ENCODE measurements at regions not wholly inside any gene's neighbourhood (a gene's known extent, or its start where the extent isn't known, plus 50 kb on each side); places are given as distances from the start of the nearest gene placed in this dataset.

DNA sequence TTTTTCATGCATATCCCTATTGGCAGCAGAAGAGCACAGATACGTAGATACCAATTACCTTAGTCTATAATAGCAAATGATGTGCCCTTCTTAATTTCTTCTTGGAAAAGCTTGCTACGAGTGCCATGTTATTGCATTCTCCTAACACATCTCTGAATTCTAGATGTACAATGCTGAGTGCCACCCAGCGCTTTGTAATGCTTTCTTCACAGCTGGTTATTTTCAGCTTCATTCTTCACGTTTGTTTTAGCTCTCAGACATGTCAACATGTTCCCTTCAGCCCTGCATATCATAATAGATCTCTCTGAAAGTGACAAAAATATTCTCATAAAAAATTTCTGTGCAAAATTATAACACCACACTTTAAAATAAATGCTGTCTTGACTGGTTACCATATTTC lies 981.2 kb downstream of the TTLL7 start:
- no peak for ATAC-seq
- Mint-ChIP-seq H3K9me3 (peaks cover 5% of the 10 kb centered on the region), H3K4me3 (no peak overlapping the region), H3K4me1 (no peaks in the 10 kb centered on the region), H3K36me3 (peaks cover 6% of the 10 kb centered on the region), H3K27ac (no peak overlapping the region), H3K27me3 (no peaks in the 10 kb centered on the region)

DNA sequence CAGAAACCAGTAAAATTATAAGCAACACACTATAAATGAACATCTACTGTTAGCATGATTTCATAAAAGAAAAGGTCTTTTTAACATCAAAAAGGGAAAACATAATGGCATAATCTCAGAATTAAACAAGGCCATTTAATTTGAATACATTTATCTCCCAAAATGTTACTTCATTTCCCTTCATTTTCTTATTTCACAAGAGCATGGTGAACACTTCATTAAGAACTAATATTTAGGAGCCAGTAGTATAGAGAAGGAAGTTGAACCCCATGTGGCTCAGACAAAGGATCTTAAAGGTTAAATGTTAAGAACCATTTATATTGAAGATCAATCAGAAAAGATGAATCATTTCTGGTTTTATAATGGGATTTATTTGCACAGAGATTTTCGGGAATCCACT lies 981.7 kb downstream of the TTLL7 start:
- no peaks in the 10 kb centered on the region for H3K4me1 Mint-ChIP-seq
- peaks cover 5% of the 10 kb centered on the region for H3K9me3 Mint-ChIP-seq
- H3K36me3 Mint-ChIP-seq: peaks cover 6% of the 10 kb centered on the region
- H3K27ac Mint-ChIP-seq: no peak overlapping the region
- no peak for ATAC-seq
- H3K27me3 Mint-ChIP-seq: no peaks in the 10 kb centered on the region
- no peak overlapping the region for H3K4me3 Mint-ChIP-seq

DNA sequence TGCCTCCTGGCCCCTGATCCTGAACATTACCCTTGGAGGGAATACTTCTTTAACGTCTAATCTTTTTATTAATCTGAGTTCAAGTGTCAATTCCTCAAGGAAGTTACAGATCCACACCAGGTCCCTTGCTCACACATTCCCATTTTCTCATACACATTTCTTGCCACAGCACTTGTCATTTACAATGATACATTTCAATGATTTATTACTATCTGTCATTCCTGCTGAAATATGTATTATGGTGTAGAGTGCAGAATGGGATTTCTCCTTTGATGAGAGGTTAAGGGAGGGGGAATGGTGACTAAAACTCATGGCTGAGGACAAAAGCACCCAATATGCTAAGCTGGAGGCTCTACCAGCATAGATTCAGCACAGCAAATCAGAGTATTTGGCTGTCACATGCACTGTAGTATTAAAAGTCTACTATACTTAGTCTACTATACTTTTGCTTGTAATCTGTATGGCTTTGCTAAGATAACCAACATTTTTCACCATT lies 982.5 kb downstream of the TTLL7 start:
- ATAC-seq: no peak
- Mint-ChIP-seq H3K9me3 (peaks cover 5% of the 10 kb centered on the region), H3K27ac (no peak overlapping the region), H3K27me3 (no peaks in the 10 kb centered on the region), H3K4me3 (no peak overlapping the region), H3K4me1 (no peaks in the 10 kb centered on the region), H3K36me3 (peaks cover 6% of the 10 kb centered on the region)

DNA sequence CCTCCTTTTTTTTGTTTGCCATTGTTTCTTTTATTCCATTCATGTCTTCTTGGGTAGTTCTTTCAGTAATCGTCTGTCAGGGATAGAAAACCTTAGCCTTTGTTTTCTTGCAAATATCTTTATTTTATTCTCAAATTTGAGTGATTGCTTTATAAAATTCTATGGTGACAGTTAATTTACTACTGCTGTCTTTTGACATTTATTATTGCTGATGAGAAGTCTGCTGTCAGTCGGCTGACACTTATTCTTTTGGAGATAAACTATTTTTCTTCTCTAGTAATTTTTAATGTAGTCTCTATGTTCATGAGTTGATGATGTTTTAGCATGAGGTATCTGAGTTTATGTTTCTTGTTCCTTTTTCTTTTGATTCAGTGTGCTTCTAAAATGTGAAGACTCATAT lies 983.8 kb downstream of the TTLL7 start:
- H3K9me3 Mint-ChIP-seq: peaks cover 3% of the 10 kb centered on the region
- H3K27me3 Mint-ChIP-seq: no peaks in the 10 kb centered on the region
- H3K4me3 Mint-ChIP-seq: no peak overlapping the region
- no peak overlapping the region for H3K27ac Mint-ChIP-seq
- no peak for ATAC-seq
- H3K4me1 Mint-ChIP-seq: no peaks in the 10 kb centered on the region
- no peaks in the 10 kb centered on the region for H3K36me3 Mint-ChIP-seq

DNA sequence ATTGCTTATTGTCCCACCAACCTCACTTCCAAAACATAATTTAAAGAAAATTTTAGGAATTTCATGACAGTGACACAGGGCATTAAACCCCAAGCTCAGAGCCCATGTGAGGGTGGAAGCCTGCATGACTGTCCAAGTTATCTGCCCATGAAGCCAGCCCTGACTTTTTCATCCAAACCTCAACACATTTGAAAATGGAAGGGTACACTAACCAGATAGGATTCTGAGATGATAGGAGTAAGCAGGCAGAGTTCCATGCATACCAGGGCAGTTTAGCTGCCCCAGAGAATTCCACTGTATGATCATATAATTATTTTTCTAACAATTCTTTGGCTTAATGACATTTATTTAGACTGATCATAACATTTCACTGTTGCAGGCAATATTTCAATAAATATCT lies 986.0 kb downstream of the TTLL7 start:
- no peaks in the 10 kb centered on the region for H3K4me1 Mint-ChIP-seq
- H3K9me3 Mint-ChIP-seq: no peaks in the 10 kb centered on the region
- H3K36me3 Mint-ChIP-seq: no peaks in the 10 kb centered on the region
- H3K27ac Mint-ChIP-seq: no peak overlapping the region
- no peak overlapping the region for H3K4me3 Mint-ChIP-seq
- no peaks in the 10 kb centered on the region for H3K27me3 Mint-ChIP-seq
- ATAC-seq: peak; percentile 12

DNA sequence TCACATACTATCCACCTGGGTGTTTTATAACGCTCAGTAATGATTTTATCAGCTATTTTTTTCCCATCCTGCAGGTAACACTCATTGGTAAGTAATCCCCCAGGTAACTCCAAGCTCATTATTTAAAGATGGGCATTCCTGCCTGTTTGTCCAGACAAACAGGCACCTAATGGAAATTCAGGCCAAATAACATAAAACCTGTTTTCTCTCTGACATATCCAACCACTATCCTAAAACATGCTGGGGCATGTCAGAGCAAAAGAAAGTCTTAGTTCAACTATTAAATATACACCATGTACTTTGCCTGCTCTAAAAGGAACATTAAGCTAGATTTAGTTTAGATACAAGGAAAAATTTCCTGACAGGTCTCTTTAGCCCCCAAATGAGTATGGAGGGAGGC lies 987.7 kb downstream of the TTLL7 start:
- Mint-ChIP-seq H3K27me3 (no peaks in the 10 kb centered on the region), H3K27ac (no peak overlapping the region), H3K9me3 (no peaks in the 10 kb centered on the region), H3K4me1 (no peaks in the 10 kb centered on the region), H3K36me3 (no peaks in the 10 kb centered on the region), H3K4me3 (no peak overlapping the region)
- no peak for ATAC-seq

DNA sequence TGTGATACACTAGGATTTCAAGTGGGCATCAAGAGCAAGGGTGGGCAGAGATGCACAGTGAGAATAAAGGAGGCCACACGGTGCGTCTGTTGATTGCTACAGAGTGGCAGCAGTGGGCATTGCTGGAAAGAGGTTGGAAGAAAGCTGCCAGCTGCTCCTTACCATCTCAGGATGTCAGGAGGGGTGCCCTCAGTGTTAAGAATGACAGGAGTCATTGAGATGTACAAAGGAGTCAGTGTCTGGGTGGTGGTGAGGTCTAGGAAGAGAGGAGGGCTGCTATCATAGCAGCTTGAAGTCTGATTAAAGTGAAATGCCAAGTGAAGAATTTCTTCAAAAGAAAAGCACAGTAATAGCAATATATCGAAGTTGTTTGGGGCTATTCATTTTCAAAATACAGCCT lies 992.7 kb downstream of the TTLL7 start:
- no peaks in the 10 kb centered on the region for H3K27me3 Mint-ChIP-seq
- no peak overlapping the region for H3K4me3 Mint-ChIP-seq
- ATAC-seq: no peak
- peaks cover 2% of the 10 kb centered on the region for H3K9me3 Mint-ChIP-seq
- H3K4me1 Mint-ChIP-seq: no peaks in the 10 kb centered on the region
- no peak overlapping the region for H3K27ac Mint-ChIP-seq
- no peaks in the 10 kb centered on the region for H3K36me3 Mint-ChIP-seq

DNA sequence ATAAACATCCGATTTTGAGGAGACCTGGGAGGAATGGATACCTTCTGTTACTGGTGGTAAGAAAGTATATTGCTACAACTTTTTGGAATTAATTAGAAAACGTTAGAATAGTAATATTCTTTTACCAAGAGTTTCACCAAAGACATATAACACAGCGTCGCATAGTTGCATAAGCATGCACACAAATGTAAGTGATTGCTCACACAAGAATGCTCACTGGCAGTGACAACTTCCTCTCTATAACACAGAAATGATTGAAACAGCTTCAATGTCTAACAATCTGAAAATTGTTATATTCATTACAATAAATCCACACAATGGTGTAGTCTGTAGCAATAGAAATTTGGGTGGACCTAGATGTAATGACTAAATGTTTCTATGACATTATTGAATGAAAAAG lies 998.6 kb downstream of the TTLL7 start:
- Mint-ChIP-seq H3K27ac (no peak overlapping the region), H3K27me3 (no peaks in the 10 kb centered on the region)

DNA sequence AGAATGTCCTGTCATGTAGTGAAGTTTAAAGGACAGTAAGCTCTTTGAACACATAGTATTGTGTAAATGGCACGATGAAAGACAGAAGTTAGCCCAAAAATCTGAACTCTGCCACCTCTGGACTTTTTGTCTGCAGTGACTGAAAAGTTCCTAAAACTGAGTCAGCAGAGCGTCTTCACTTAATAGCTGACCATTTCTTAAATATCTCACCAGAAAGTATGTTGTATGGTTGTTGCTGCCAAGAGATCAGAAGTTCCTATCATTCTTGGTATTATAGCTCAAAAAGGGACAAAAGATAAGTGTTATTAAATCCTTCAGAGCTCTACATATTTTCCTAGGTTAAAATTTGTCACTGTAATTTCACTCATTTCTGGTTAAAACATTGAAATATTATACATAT lies 1003.0 kb downstream of the TTLL7 start:
- no peaks in the 10 kb centered on the region for H3K4me1 Mint-ChIP-seq
- H3K36me3 Mint-ChIP-seq: no peaks in the 10 kb centered on the region
- peaks cover 7% of the 10 kb centered on the region for H3K9me3 Mint-ChIP-seq
- H3K4me3 Mint-ChIP-seq: no peak overlapping the region
- H3K27me3 Mint-ChIP-seq: no peaks in the 10 kb centered on the region
- ATAC-seq: no peak
- no peak overlapping the region for H3K27ac Mint-ChIP-seq

More for the DNA sequence above, 998.6 kb downstream of the TTLL7 start:
- ATAC-seq: no peak
- Mint-ChIP-seq H3K9me3 (peaks cover 3% of the 10 kb centered on the region), H3K36me3 (no peaks in the 10 kb centered on the region), H3K4me3 (no peak overlapping the region), H3K4me1 (no peaks in the 10 kb centered on the region)

DNA sequence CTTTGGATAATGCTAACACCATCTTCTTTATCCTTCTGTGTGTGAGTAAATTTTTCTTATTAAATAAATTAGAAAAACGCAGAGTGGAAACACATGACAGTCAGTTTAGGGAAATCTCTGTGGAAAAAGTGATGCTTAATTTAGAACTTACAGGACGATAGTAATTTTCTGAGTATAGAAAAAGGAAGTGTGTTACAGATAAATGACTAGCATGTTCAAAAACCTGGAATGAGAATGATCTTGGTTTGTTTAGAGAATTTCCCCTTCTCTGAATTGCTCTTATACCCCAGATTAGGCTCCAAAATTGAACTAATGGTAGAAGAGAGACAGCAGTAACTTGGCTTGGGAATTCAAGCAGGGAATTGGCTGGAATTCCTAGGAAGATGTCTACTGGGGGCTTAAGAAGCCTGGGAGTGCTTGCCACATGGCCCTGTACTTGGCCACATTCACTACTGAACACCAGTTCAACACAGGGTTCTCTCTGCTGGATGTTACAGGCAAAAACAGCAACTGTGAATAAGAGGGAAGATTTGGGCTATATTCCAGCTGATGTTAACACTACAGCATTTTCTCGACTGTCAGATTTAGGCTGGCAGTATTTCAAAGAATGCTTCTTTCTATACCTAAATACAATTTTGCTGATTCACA lies 1004.2 kb downstream of the TTLL7 start:
- H3K4me3 Mint-ChIP-seq: no peak overlapping the region
- H3K4me1 Mint-ChIP-seq: no peaks in the 10 kb centered on the region
- ATAC-seq: no peak
- no peaks in the 10 kb centered on the region for H3K27me3 Mint-ChIP-seq
- no peaks in the 10 kb centered on the region for H3K36me3 Mint-ChIP-seq
- H3K27ac Mint-ChIP-seq: no peak overlapping the region
- peaks cover 7% of the 10 kb centered on the region for H3K9me3 Mint-ChIP-seq

DNA sequence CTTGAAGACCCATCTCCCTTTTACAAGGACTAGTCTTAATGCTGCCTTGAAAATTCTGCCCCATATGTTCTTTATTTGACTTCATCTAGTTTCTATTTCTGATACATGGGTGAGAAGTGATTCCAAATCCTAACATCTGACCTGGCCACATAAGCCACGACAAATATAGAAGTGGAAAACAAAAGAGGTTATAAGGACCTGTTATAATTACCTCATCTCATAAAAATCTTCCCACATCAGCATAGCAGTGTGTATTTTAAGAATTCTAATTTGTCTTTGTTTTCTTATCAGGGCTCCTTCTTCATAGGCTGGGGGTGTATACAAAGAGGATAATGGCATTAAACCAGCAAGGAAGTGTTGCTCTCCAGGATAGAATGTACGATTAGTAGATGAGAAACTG lies 1007.4 kb downstream of the TTLL7 start:
- no peaks in the 10 kb centered on the region for H3K4me1 Mint-ChIP-seq
- no peak for ATAC-seq
- no peaks in the 10 kb centered on the region for H3K27me3 Mint-ChIP-seq
- no peaks in the 10 kb centered on the region for H3K36me3 Mint-ChIP-seq
- no peak overlapping the region for H3K4me3 Mint-ChIP-seq
- H3K27ac Mint-ChIP-seq: no peak overlapping the region
- H3K9me3 Mint-ChIP-seq: peaks cover 7% of the 10 kb centered on the region

DNA sequence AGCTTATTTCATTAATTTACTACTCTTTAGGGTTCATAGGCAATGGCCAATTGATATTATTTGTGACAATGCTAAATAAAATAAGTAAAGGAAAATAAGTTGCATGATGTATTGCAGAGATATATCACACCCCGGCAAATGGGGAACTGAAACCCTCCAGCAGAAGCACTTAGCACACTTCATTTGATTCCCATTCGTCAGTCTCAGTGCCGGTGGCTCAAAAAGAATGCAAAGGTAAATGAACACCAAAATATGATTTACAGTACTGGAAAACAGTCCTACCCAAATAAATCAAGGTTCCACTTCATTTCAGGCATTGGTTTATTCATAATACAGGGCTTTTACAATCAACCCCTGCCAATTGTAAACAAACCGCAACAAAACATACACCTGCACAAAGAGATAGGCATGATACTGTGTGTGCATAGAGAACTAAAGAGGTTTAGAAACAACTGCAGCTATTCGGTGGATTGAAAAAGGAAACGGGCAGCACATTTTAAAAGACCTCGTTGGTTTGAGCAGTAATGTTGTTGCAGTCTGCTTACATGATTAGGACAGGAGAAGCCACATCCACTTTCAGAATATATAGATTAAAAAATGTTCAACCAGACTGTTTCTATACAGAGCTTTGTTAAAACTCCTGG lies 1019.2 kb downstream of the TTLL7 start:
- H3K4me1 Mint-ChIP-seq: peaks cover 9% of the 10 kb centered on the region
- peak; percentile 76 for ATAC-seq
- H3K36me3 Mint-ChIP-seq: no peaks in the 10 kb centered on the region
- H3K9me3 Mint-ChIP-seq: no peaks in the 10 kb centered on the region
- H3K27me3 Mint-ChIP-seq: peaks cover 7% of the 10 kb centered on the region
- no peak overlapping the region for H3K4me3 Mint-ChIP-seq
- no peak overlapping the region for H3K27ac Mint-ChIP-seq

DNA sequence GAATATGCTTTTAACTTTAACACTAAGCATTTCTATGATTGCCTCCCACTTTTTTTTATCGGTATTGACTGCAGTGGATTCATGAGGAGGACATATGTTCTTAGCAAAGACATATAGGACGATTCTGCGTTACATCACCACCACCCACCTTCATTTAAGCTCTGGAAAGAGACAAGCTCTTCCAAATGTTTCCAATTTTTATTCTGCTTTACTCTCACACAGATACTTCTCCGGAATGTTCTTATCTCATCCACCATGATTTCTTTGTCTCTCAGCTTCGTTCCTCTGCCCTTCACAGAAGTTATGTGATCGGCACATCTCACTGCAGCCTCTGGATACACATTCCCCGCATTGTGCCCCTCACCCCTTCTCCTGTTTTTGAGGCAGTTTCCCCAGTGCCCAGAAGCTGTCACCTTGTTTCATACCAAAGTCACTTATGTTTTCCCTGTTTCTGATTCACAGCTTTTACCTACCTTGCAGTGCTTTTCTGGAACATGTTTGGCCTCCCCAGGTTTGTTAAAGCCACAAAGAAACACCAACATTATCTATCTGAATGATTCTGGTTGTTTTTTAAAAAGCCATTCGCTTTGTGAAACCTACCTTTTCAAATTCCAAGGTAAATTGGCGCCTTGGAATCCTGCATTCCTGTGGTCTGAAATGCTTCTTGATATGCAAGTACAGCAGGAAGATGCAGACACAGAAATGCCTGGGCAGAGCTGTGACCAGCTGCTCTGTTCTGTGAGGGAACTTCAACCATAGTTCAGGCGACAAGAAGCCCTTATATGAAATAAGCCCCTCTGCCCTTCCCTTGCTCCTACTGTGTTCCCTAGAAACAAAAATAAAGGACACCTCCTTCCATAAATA lies 1020.2 kb downstream of the TTLL7 start:
- no peak overlapping the region for H3K27ac Mint-ChIP-seq
- no peak for ATAC-seq
- H3K9me3 Mint-ChIP-seq: no peaks in the 10 kb centered on the region
- peaks cover 9% of the 10 kb centered on the region for H3K4me1 Mint-ChIP-seq
- H3K36me3 Mint-ChIP-seq: no peaks in the 10 kb centered on the region
- no peak overlapping the region for H3K4me3 Mint-ChIP-seq
- peaks cover 7% of the 10 kb centered on the region for H3K27me3 Mint-ChIP-seq

DNA sequence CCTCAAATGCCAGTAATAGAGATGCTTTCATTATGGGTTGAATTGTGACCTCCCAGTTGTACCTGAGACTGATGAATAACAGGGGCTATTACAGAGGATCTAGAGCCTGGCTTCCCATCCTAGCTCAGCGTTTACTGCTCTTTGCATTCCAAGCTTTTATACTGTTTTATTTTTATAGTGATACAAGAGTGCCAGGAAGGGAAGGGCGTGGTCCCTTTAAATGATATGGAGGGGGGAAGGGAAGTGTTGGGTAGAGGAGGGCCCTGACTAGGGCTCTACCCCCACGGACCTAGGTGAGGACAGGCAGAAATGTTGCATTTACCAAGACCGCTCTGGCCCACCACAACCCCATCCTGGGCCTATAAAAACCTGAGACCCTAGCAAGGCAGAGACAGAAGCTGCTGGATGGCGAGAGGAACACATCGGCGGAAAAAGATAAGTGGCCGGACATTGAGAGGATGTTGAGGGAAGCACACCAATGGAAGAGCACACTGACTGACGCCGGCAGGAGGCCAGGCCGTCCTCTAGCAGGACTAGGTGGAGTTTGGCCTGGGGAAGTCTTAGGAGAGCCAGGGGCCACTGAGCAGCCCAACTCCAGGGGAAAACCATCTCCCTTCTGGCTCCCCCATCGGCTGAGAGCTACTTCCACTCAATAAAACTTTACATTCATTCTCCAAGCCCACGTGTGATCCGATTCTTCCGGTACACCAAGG lies 1025.9 kb downstream of the TTLL7 start:
- no peaks in the 10 kb centered on the region for H3K36me3 Mint-ChIP-seq
- H3K27me3 Mint-ChIP-seq: no peaks in the 10 kb centered on the region
- H3K27ac Mint-ChIP-seq: no peak overlapping the region

DNA sequence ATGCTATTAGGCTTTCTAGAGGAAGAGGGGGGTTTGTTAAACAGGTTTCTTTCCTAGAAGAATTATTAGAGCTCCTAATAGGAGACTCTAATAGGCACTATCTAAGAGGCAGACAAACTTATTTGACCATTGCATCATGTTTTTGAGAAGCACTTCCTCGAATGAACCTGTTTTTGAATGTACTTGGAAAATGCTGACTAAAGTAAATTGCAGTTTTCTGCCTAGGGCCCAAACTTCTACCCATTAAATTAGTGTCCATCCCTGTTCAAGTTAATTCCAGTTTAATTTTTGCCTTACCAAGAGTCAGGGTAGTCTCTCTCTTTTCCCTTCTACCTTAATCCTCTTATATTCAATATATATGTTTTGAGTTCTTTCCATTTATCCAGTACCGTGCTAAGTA lies 1029.6 kb downstream of the TTLL7 start:
- H3K4me1 Mint-ChIP-seq: no peaks in the 10 kb centered on the region
- H3K36me3 Mint-ChIP-seq: no peaks in the 10 kb centered on the region
- H3K27ac Mint-ChIP-seq: no peak overlapping the region
- no peaks in the 10 kb centered on the region for H3K9me3 Mint-ChIP-seq
- no peak for ATAC-seq
- H3K27me3 Mint-ChIP-seq: no peaks in the 10 kb centered on the region
- H3K4me3 Mint-ChIP-seq: no peak overlapping the region

More for the DNA sequence above, 1025.9 kb downstream of the TTLL7 start:
- H3K4me1 Mint-ChIP-seq: no peaks in the 10 kb centered on the region
- H3K9me3 Mint-ChIP-seq: no peaks in the 10 kb centered on the region
- no peak overlapping the region for H3K4me3 Mint-ChIP-seq
- no peak for ATAC-seq
